IPS-18a (cell line): ENCODE measurements at regions not wholly inside any gene's neighbourhood (a gene's known extent, or its start where the extent isn't known, plus 50 kb on each side); places are given as distances from the start of the nearest gene placed in this dataset.

Source experiments
- H3K27ac ChIP-seq: one replicate; pipeline ENCODE4 v1.5.1; 2013; ENCODE audit warnings: low read length
- H3K27me3 ChIP-seq: one replicate; pipeline ENCODE4 v1.6.1; 2013; ENCODE audit warnings: mild to moderate bottlenecking, low read length; ENCODE audit not compliant: control insufficient read depth, insufficient read depth
- H3K36me3 ChIP-seq: one replicate; pipeline ENCODE4 v1.6.1; 2013; ENCODE audit warnings: low read depth, low read length; ENCODE audit not compliant: control insufficient read depth
- H3K4me1 ChIP-seq: one replicate; pipeline ENCODE4 v1.6.1; 2013; ENCODE audit warnings: low read depth, low read length; ENCODE audit not compliant: control insufficient read depth
- H3K4me3 ChIP-seq: one replicate; pipeline ENCODE4 v1.5.1; 2013; ENCODE audit warnings: low read length
- H3K9ac ChIP-seq: one replicate; pipeline ENCODE4 v1.6.1; 2013; ENCODE audit warnings: mild to moderate bottlenecking, low read length, moderate library complexity
- H3K9me3 ChIP-seq: one replicate; pipeline ENCODE4 v1.6.1; 2013; ENCODE audit warnings: low read depth, low read length; ENCODE audit not compliant: control insufficient read depth

DNA sequence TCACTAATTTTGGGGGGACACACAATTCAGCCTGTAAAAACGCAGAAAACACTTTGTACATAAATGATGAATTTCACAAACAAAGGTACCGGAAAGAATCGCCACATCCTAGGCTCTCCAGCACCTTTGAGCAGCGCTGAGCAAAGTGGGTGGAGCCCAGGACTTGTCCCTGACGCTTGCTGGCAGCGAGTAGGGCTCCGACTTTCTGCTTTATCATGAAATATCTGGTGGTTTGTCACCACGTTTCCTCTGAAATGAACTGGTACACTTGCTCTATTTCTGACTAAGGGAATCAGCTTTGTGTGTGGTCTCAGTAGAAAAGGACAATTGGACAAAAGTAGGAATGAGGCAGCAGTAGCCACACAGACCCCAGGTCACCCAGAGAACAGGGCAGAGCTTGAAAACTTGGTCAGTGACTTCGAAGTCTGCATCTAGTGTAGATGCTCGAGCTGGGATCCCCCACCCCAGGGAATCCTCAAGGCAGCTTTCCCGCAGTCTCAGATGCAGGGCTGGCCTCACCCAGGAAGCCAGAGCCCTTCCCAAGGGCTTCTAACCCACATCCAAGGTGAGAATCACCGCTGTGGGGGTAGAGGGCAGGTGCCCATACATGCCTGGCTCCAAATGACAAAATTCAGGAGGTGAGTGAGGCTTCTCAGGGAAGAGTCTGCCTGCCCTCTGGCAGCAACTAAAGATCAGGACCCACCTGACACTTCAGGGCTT lies 85.3 kb upstream of the SOX1 start:
- no peaks in the 10 kb centered on the region for H3K4me1 ChIP-seq
- H3K36me3 ChIP-seq = no peaks in the 10 kb centered on the region
- H3K4me3 ChIP-seq = no peak overlapping the region
- no peak overlapping the region for H3K27ac ChIP-seq
- no peak overlapping the region for H3K9ac ChIP-seq
- no peaks in the 10 kb centered on the region for H3K27me3 ChIP-seq
- no peaks in the 10 kb centered on the region for H3K9me3 ChIP-seq

DNA sequence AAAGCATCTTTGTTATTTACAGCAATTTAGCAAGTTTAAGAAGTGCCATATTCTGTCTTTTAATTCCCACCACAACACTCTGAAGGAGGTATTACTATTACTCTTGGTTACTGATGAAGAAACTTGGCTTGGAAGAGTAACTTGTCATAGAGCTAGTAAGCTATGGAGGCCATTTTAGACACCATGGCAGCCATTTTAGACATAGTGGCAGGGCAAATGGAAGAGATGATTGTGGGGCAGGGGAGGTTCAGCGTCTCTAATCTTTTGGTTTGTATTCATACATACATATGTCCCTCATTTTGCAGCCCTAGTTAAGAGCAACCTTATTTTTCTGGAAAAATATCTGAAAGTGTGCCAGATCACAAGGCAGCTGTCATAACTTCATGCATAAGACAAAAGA lies 82.6 kb upstream of the SOX1 start:
- Histone ChIP-seq H3K9ac (no peak overlapping the region), H3K27me3 (no peaks in the 10 kb centered on the region), H3K27ac (no peak overlapping the region), H3K36me3 (no peaks in the 10 kb centered on the region), H3K4me3 (no peak overlapping the region), H3K9me3 (no peaks in the 10 kb centered on the region), H3K4me1 (no peaks in the 10 kb centered on the region)

DNA sequence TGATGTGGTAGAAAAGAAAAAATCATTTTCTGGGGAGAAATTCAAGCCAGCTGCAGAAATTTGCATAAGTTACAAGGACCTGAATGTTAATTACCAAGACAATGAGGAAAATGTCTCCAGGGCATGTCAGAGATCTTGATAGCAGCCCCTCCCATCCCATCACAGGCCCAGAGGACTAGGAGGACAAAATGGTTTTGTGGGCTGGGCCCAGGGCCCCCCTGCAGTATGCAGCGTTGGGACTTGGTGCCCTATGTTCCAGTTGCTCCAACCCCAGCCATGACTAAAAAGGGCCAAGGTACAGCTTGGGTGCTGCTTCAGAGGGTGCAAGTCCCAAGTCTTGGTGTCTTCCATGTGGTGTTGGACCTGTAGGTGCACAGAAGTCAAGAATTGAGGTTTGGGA lies 76.6 kb upstream of the SOX1 start:
- H3K36me3 ChIP-seq = no peaks in the 10 kb centered on the region
- no peak overlapping the region for H3K9ac ChIP-seq
- H3K27me3 ChIP-seq = peaks cover 16% of the 10 kb centered on the region
- H3K9me3 ChIP-seq = peaks cover 19% of the 10 kb centered on the region
- no peak overlapping the region for H3K4me3 ChIP-seq
- no peaks in the 10 kb centered on the region for H3K4me1 ChIP-seq
- H3K27ac ChIP-seq = no peak overlapping the region

DNA sequence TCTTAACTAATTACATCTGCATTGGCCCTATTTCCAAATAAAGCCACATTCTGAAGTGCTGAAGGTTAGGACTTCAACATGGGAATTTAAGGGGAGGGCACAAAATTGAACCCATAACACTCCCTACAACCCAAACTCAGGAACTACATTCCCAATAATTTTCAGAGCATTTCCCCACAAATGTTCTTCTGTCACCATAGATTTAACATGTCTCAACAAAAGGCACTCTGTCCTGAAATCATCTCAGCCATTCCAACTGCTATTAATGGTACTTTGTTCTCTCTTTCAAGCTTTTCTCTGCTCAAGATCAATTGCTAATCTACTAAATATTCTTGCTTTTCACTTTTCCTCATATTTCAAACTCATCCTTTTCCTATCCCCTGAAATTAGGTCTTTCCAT lies 74.0 kb upstream of the SOX1 start:
- no peaks in the 10 kb centered on the region for H3K36me3 ChIP-seq
- no peak overlapping the region for H3K27ac ChIP-seq
- H3K9ac ChIP-seq = no peak overlapping the region
- peaks cover 41% of the 10 kb centered on the region for H3K27me3 ChIP-seq
- no peaks in the 10 kb centered on the region for H3K4me1 ChIP-seq
- no peak overlapping the region for H3K4me3 ChIP-seq
- H3K9me3 ChIP-seq = peaks cover 19% of the 10 kb centered on the region

DNA sequence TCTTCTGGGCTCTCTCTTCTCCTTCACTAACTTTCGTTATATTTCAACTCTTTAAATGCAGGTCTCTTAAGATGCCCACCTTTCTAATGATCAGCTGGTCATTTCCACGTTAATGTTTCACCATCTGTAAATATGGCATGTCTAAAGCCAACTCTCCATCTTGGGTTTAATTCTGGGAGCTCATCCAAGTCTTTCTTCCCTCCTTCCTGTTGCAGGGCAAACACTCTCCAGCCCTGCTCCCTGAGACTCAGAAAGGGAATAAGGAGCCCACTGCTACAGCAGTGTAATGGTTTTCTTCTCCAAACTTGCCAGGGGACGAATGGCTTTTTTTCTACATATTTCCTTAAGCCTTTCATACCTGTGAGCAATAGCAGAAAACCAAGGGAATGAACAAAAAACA lies 73.3 kb upstream of the SOX1 start:
- no peak overlapping the region for H3K4me3 ChIP-seq
- peaks cover 49% of the 10 kb centered on the region for H3K27me3 ChIP-seq
- no peak overlapping the region for H3K27ac ChIP-seq
- no peaks in the 10 kb centered on the region for H3K36me3 ChIP-seq
- H3K9ac ChIP-seq = no peak overlapping the region
- peaks cover 19% of the 10 kb centered on the region for H3K9me3 ChIP-seq
- no peaks in the 10 kb centered on the region for H3K4me1 ChIP-seq

DNA sequence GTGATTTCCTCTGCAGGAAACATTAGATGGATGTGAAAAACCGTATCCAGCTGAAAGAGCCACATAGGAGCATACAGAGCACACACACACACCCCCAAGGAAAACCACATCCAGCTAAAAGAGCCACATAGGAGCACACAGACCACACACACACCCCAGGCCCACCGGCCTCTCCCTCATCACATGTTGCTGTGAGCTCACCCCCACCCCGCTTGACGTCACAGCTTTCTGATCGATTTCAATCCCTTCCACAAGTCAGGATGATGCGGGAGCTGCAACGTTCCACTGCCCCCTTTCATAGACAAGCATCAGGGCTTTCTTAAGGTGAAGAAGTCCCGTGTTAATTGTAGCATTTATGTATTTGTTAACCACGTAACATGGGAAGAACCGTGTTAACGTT lies 72.4 kb upstream of the SOX1 start:
- H3K9ac ChIP-seq = no peak overlapping the region
- H3K27me3 ChIP-seq = peaks cover 58% of the 10 kb centered on the region
- no peak overlapping the region for H3K27ac ChIP-seq
- H3K4me1 ChIP-seq = no peaks in the 10 kb centered on the region
- peaks cover 19% of the 10 kb centered on the region for H3K9me3 ChIP-seq
- no peaks in the 10 kb centered on the region for H3K36me3 ChIP-seq
- H3K4me3 ChIP-seq = no peak overlapping the region

DNA sequence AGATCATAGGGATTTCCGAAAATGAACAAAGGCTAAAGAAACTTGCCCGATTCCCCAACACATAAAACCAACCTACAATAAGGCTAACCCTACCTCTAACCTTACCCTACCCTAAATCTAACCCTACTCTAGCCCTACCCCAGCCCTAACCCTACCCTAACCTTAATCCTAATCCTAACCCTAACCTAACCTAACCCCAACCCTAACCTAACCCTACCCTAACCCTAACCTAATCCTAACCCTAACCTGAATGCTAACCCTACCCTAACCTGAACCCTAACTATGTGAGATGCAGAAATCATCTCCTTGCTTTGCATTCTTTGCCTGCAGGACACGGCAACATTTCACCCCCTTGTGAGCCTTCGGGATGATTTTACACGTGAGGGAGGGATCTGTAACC lies 67.6 kb upstream of the SOX1 start:
- no peaks in the 10 kb centered on the region for H3K9me3 ChIP-seq
- no peaks in the 10 kb centered on the region for H3K36me3 ChIP-seq
- no peak overlapping the region for H3K4me3 ChIP-seq
- H3K27me3 ChIP-seq = peaks cover 95% of the 10 kb centered on the region
- no peaks in the 10 kb centered on the region for H3K4me1 ChIP-seq
- H3K9ac ChIP-seq = no peak overlapping the region
- H3K27ac ChIP-seq = no peak overlapping the region

DNA sequence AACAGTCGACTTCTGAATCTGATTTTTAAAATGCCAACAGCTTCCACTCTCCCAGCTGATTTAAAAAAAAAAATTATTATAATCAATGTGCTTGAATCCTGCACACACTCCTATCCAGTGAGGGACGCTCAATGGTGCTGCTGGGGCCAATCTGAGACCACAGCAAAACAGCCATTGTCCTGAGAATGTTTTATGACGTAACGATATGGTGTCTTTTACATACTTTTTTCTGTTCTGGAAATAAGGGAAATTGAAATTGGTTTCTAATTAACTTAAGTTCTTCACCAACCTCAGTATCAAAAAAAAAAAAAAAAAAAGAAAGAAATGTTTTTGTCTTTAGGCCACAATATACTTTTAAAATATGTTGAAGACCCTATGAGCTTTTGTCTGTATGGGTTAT lies 66.1 kb upstream of the SOX1 start:
- no peaks in the 10 kb centered on the region for H3K36me3 ChIP-seq
- H3K9ac ChIP-seq = no peak overlapping the region
- no peaks in the 10 kb centered on the region for H3K4me1 ChIP-seq
- peaks cover 80% of the 10 kb centered on the region for H3K27me3 ChIP-seq
- H3K4me3 ChIP-seq = no peak overlapping the region
- H3K27ac ChIP-seq = no peak overlapping the region
- H3K9me3 ChIP-seq = no peaks in the 10 kb centered on the region

DNA sequence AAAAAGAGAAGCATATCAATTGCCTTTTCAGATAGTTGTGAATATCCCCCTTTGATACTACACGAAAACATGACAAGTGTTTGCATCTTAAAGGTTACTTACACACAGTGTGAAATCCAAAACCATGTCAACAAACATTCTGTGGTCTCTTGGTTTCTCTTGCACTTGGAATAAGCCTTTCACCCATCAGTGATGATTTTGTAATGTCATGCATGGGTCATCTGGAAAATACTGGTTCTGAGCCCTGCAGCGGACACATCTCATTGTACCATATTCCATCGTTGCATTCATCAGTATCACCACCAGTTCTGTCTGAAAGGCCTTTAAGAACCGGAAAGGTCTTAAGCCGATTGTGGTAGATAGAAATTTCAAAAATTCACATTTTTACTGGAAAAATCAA lies 65.4 kb upstream of the SOX1 start:
- Histone ChIP-seq H3K27me3 (peaks cover 73% of the 10 kb centered on the region), H3K9me3 (no peaks in the 10 kb centered on the region)

DNA sequence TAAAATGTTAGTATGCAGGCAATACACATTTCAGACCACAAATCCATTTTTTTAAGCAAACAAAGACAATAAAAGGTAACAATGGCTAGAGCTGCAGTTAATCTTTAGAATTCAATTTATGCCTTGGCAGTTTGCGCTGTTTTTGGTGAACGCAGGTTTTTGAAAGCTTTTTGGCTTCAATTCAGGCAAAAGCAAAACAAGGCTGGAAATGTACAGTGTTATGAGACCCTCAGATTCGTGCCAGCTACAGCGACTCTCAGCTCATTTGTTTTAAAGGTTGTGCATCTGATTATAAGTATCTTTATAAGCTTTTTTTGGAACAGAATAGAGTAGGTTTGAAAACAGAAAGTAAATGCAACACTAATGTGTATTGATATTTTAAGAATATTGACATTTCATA lies 63.6 kb upstream of the SOX1 start:
- Histone ChIP-seq H3K9me3 (no peaks in the 10 kb centered on the region), H3K4me1 (no peaks in the 10 kb centered on the region), H3K27me3 (peaks cover 55% of the 10 kb centered on the region), H3K36me3 (no peaks in the 10 kb centered on the region), H3K9ac (no peak overlapping the region), H3K27ac (no peak overlapping the region), H3K4me3 (no peak overlapping the region)

More for the DNA sequence above, 65.4 kb upstream of the SOX1 start:
- H3K36me3 ChIP-seq = no peaks in the 10 kb centered on the region
- H3K9ac ChIP-seq = no peak overlapping the region
- H3K27ac ChIP-seq = no peak overlapping the region
- H3K4me1 ChIP-seq = no peaks in the 10 kb centered on the region
- no peak overlapping the region for H3K4me3 ChIP-seq

DNA sequence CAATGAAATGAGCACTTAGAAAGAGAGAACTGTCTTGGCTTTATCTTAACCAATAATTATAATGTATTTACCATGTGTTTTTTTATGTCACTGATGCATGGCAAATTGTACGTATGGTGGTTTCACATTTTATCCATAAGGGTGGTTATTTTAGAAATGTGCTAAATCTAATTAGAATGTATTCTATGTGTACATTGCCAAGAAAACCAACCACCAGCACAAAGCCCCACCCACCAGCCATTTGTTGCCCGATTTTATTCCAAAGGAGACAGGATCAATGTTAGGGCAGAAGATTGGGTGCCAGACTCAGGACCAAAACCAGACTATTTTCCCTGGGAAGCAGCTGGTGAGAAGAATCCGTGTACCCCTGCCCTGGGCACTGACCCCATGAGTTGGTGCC lies 63.0 kb upstream of the SOX1 start:
- Histone ChIP-seq H3K4me1 (no peaks in the 10 kb centered on the region), H3K27ac (no peak overlapping the region), H3K27me3 (peaks cover 49% of the 10 kb centered on the region), H3K4me3 (no peak overlapping the region), H3K9me3 (no peaks in the 10 kb centered on the region), H3K36me3 (no peaks in the 10 kb centered on the region), H3K9ac (no peak overlapping the region)

DNA sequence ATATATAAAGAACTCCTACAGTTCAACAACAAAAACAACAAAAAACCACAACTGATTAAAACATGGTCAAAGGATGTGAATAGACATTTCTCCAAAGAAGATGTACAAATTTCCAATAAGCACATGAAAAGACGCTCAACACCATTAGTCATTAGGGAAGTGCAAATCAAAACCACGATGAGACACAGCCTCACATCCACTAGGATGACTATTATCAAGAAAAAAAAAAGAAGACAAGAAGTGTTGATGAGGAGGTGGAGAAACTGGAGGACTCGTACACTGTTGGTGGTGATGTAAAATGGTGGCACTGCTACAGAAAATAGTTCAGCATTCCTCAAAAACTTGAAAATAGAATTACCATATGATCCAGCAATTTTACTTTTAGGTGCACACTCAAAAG lies 61.0 kb upstream of the SOX1 start:
- Histone ChIP-seq H3K4me3 (no peak overlapping the region), H3K9me3 (no peaks in the 10 kb centered on the region), H3K27ac (no peak overlapping the region), H3K9ac (no peak overlapping the region), H3K4me1 (no peaks in the 10 kb centered on the region), H3K36me3 (no peaks in the 10 kb centered on the region), H3K27me3 (peaks cover 29% of the 10 kb centered on the region)
